GM12892 (cell line): ENCODE measurements at regions not wholly inside any gene's neighbourhood (a gene's known extent, or its start where the extent isn't known, plus 50 kb on each side); places are given as distances from the start of the nearest gene placed in this dataset.

Experiments
- POLR2A ChIP-seq: IDR thresholded peaks from 2 replicates; pipeline ENCODE4 v1.6.1; 2011; ENCODE audit warnings: low read depth, low read length, control low read depth
- POLR2AphosphoS5 ChIP-seq: IDR thresholded peaks from 2 replicates; pipeline ENCODE4 v1.6.1; 2011; ENCODE audit warnings: low read depth, low read length, control low read depth

DNA sequence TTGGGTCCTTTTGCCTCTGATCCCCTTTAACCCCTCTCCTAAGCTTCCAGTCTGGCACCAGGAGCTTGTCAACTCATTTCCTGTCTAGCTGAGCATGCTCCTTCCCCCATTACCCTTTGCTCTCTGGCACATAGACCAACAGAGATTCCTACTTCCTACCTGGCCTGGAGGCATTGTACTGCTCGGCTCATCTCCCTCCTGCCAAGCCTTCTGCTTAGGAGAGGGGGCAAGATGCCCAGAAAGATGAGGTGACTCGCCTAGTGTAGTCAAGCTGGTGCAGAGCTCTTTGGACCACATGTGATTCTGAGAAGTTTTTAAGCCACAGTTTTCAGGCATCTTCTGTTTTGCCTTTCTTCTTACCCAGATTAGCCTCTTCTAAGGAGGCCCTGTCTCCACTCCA lies 95.4 kb downstream of the ZNF621 start:
- TF ChIP-seq POLR2A = no peak
- TF ChIP-seq POLR2AphosphoS5 = no peak
